ENCODE measurements at regions not wholly inside any gene's neighbourhood (a gene's known extent, or its start where the extent isn't known, plus 50 kb on each side); places are given as distances from the start of the nearest gene placed in this dataset.
"Not testable (repeated sequence)": the region's sequence is repeated elsewhere in the genome, so short reads cannot be mapped to it uniquely, and the experiment has no call there.

- not testable (repeated sequence) for TF ChIP-seq CTCF (IDR thresholded peaks at IDR 0.05; ENCODE audit: low read depth, low read length, missing input control); GABPA (IDR thresholded peaks at IDR 0.05 in 1 of 2, conservative IDR thresholded peaks at IDR 0.05 in 1 of 2); RAD21 (IDR thresholded peaks at IDR 0.05); MAX (IDR thresholded peaks at IDR 0.05); JUND (IDR thresholded peaks at IDR 0.05); YY1 (IDR thresholded peaks at IDR 0.05); REST (IDR thresholded peaks at IDR 0.05); FOXA1 (IDR thresholded peaks at IDR 0.05); TAF1 (conservative IDR thresholded peaks at IDR 0.05)
These were observed 82.5 kb downstream of the CRYBB2 start for GRCh38 chr22:25301912-25302311.
